GM23248 (cell line): ENCODE measurements at regions not wholly inside any gene's neighbourhood (a gene's known extent, or its start where the extent isn't known, plus 50 kb on each side); places are given as distances from the start of the nearest gene placed in this dataset.

Experiments
- EZH2 ChIP-seq: fragments of 200-600 bp; sonication (generic); IDR thresholded peaks from 2 replicates; pipeline ENCODE4 v1.6.1; 2018; ENCODE audit warnings: antibody characterized with exemption, mild to moderate bottlenecking; ENCODE audit not compliant: insufficient read depth, poor library complexity, severe bottlenecking
- EZH2phosphoT487 ChIP-seq: fragments of 200-600 bp; sonication (generic); IDR thresholded peaks from 2 replicates; pipeline ENCODE4 v1.6.1; 2018; ENCODE audit warnings: antibody characterized with exemption, moderate library complexity, mild to moderate bottlenecking, low read depth; ENCODE audit not compliant: insufficient read depth

GRCh38 chr12:46043972-46044520 lies 53.7 kb upstream of the SCAF11 start:
- TF ChIP-seq EZH2 (no peak), EZH2phosphoT487 (no peak)
